GM21390 (cell line): ENCODE measurements at regions not wholly inside any gene's neighbourhood (a gene's known extent, or its start where the extent isn't known, plus 50 kb on each side); places are given as distances from the start of the nearest gene placed in this dataset.
"Not testable (repeated sequence)": the region's sequence is repeated elsewhere in the genome, so short reads cannot be mapped to it uniquely, and the experiment has no call there.

Experiments used
- ATAC-seq: cut with Tn5 transposase; IDR thresholded peaks from one replicate; pipeline ENCODE4 v1.9.1; 2021; ENCODE audit not compliant: unreplicated experiment

DNA sequence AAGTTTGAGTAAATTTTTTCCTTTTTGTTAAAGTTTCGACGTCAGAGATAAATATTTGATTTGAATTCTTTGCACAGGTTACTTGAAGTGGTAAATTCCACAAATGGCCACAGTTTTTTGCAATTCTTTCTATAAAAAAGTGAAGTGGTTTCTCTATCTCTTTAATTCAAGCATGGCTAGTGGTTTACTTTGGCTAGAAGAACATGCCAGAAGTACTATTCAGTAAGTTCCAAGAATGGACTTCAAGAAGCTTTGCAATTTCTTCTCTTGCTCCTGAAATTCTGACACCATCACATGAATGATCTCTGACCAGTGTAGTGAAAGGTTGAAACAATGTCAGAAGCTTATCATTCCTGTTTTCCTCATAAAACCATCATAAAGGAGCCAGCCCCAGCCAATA is 55.7 kb upstream of the RNPC3 start:
- no peak for ATAC-seq

DNA sequence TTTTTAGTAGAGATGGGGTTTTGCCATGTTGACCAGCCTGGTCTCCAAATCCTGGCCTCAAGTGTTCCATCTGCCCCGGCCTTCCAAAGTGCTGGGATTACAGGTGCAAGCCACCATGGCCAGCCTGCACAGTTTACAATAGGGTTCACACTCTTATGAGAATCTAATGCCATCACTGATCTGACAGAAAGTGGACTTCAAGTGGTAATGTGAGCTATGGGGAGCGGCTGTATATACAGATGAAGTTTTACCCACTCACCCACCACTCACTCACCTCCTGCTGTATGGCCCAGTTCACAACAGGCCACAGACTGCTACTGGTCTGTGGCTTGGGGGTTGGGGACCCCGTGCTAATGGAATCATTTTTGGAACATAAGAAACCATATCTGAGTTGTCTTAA is 58.4 kb upstream of the RNPC3 start:
- ATAC-seq: no peak

DNA sequence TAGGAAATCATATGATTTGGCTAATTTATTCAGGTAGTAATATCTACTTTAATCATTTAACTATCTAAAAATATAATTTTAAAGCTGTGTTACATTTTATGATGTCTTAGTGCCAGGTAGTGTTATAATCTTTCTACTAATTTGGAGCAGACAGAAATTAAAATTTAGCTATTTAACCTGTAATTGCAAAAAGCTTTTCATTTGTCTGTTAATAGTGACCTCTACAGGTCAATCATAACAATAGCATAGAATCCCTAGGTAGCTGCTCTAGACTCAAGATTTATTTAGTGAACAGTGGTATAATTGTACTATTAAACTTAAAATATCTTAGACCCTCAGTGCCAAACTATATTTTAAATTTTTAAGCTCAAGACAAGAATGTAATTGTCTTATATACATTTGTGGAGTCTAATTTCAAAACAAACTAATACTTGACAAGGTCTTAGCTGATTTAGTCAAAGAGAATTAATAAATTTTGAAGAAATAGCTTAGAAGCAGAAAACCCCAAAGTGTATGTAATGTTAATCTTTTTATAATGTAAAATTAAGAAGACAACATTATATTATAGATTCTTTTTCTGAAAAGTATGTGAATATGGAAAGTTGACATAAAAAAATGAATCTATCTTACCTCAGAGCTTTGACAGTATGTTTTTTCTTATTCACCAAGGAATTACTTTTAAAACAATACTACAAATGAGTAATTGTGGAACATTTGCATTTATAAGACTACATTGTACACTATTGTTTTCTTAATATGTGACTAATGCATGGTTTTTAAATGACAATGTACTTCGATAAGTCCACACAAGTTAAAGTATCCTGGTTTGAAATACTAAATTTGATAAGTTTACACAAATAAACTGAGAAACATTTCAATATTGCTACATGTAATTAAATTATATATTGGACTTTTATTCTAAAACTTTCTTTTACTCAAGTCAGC is 64.1 kb upstream of the RNPC3 start:
- peak; percentile 70 for ATAC-seq

DNA sequence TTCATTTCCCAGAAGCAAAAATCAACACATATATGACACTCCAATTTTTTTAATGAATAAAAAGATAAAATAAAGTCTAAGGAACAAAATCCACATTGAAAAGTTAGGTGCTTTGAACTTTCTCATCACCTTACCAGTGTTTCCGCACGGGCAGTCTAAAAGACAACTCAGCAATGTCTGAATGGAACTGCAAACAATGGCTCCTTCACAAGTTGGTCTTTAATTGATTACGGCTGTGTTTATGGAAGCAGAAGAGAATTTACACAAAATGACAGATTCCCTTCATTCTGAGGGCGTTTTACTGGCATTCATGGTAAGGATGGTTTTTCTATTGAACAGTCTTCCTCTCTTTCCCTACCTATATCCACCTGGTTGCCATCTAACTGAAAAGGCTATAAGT is 65.0 kb upstream of the RNPC3 start:
- ATAC-seq: no peak

DNA sequence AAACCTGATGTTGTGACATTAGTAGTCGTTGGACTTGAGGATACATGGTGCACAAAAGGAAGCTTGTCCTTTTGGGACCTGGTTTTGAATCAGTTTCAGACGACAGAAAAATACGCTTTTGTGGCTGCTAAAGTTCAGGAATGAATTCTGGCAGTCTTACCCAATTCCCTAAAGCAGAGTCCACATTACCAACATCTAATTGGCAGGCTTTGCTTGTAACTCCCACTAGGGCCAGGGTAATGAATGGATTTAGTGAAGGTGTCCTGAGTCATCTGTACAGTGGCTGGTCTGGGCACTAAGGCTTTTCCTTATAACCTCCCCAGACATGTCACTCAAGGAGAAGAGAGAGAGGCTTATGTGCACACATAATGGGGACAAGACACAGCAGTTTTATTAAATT is 66.2 kb upstream of the RNPC3 start:
- no peak for ATAC-seq

DNA sequence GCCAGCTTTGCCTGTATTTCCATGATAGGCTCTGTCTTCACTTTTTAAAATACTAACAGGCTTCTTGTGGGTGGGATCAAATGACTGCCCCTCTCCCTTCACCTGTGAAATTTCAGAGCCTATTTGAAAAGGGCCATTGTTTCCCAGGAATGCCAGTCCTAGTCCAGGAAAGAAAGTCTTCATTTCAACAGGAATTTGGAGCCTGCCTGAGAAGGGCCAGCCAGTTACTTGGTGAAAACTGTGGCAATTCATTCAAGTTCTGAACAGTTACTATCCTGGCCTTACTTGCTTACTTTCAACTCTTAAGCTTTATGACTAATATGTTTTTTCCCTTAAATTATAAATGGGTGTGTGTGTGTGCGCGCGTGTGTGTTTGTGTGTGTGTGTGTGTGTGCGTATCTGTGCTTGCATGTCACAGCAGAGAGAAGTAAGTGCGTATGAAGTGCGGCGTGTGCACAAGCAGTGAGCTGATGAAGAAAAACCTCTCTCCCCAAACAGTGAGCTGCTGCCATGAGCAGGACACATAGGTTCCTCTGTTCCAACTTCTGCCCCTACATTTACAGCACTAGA is 67.5 kb upstream of the RNPC3 start:
- ATAC-seq: no peak

DNA sequence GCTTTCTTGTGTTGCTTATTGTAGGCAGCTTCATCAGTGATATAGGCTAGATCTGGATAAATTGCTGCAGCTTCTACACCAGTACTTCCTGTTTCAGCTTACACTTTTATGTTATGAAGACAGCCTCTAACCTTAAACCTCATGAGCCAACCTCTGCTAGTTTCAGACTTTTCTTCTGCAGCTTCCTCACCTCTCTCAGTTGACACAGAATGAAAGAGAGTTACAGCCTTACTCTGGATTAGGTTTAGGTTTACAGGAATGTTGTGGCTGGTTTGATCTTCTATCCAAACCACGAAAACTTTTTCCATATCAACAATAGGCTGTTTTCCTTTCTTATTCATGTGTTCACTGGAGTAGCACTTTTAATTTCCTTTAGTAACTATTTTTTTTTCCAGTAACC is 76.9 kb upstream of the RNPC3 start:
- peak; percentile 63 for ATAC-seq

DNA sequence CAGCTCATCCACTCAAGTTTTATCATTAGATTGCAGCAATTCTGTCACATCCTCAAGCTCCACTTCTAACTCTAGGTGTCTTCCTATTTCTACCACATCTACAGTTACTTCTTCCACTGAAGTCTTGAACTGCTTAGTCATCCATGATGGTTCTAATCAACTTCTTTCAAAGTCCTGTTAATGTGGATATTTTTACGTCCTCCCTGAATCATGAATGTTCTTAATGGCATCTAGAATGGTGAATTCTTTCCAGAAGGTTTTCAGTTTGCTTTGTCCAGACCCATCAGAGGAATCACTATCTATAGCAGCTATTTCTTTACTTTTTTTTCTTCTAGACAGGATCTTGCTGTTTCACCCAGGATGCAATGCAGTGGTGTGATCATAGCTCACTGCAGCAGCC is 78.0 kb upstream of the RNPC3 start:
- ATAC-seq: no peak

DNA sequence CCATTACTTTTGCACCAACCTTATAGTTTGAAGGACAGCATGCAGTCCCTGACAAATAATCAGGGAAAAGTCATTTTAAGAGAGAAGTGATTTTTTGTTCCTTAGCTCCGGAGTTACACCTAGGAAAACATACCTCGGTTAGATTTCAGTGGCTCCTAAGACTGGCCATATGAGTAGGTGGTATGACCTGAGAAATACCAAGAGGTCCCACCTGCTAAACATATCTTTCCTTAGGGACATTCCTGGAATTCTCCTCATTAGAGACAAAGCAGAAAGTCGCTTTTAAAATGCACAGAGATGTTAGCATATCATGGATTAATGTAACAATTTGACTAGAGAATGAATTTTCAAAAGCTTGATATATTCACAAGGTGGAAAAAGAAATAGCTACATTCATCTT is 84.2 kb upstream of the RNPC3 start:
- no peak for ATAC-seq

DNA sequence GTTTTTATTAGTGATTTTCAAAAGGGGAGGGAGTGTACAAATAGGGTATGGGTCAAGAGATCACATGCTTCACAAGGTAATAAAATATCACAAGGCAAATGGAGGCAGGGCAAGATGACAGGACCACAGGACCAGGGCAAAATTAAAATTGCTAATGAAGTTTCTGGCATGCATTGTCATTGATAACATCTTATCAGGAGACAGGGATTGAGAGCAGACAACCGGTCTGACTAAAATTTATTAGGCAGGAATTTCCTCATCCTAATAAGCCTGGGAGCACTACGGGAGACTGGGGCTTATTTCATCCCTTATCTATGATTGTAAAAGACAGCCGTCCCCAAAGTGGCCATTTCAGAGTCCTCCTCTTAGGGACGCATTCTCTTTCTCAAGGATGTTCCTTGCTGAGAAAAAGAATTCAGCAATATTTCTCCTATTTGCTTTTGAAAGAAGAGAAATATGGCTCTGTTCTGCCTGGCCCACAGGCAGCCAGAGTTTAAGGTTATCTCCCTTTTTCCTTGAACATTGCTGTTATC is 88.9 kb upstream of the RNPC3 start:
- ATAC-seq: not testable (repeated sequence)

DNA sequence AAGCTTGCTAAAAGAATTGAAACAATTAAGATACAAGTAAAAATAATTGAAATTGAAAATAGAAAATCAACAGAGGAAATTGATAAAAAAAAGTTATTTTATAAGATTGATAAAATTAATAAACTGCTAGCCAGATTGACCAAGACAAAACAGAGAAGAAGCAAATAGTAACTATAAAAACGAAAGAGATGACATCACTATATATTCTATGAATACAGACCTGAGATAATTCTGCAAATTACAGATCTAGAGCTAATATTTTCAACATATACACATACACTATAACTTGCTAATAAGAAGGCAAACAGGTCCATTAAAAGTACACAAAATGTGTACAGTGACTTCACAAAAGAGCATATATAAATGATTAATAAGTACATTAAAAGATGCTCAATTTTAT is 90.1 kb upstream of the RNPC3 start:
- no peak for ATAC-seq

DNA sequence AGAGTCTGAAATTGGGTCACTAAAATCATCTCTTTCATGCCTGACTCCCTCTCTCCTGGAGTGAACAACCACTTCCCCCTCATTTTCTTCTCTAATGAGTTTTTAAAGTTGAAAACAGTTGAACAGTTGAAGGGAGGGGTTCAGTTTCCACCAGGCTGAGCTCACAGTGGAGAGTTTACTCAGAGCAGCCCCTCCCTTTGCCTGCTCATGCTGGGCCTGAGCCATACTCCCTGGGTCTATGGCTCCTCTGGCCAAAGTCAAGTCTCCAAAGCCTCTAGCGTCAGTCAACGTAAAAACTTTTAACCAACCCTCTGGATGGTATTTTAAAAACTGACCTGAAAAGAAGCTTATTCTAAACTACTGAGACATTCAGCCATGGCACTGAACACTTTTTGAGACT is 100.8 kb upstream of the RNPC3 start:
- ATAC-seq: no peak

DNA sequence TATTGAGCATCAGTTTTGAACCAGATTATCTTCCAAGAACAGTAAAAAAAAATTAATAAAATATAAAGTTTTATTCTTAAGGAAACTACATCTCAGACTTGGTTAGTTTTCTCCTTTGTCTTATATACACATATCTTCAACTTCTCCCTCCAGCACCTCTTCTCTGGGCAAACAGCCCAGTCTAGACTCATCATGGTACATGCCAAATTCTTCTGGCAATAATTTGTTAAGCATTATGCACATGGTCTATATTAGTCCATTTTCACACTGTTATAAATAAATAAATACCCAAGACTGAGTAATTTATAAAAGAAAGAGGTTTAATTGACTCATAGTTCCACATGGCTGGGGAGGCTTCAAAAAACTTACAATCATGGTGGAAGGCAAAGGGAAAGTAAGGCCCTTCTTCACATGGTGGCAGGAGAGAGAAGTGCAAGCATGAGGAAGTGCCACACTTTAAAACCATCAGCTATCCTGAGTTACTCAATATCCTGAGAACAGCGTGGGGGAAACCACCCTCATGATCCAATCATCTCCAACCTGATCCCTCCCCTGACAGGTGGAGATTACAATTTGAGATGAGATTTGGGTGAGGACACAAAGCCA is 108.7 kb upstream of the RNPC3 start:
- ATAC-seq: no peak

DNA sequence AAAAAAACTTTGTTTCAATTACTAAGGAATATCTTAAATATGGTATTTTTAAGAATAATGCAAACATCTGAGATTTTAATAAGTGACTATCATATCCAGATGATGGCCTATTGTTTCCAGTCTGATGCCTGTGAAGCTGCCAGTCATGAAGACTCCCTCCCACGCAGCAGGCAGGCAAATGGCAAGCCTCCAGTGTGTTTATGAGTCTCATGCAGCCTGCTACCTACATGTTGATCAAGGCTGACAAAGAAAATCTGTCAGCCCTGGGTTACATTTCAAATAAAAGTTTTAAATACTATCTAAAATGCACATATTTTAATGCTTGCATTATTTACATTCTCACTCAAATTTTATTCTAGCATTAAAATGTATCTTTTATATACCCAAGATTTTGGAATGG is 137.6 kb upstream of the RNPC3 start:
- no peak for ATAC-seq

DNA sequence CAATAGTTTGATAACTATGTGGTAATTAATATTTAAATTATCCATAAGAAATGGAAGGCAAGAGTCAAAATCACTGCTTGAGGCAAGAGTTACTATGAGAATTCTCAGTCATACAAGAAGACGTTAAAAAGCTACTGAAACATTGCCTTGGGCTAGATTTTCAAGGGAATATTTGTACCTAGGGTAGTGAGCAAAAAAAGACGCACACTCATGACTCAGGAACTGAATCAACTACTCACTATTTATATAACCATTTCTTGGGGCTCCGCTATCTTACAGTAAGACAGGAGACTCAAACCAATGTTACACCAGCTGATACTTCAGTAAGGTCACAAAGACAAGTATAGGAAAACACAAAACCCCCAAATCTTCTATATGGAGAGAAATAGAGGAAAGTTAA is 151.5 kb upstream of the RNPC3 start:
- ATAC-seq: no peak

DNA sequence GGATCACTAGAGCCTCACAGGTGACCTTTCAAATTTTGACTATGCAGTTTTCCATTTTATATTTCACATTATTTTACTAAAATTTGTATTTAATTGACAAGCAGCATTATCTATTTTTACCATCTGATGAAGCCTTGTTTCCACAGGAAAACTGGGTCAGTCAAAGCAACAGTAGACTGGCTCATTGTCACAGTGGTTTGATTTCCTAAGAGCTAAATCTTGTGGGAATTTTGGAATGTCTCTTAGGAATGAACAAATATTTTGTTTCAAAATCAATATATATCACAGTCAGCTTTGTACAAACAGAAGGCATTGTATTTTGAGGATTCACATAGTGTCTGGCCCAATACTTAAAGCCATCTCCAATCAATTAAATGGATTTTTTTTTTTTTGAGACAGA is 152.6 kb upstream of the RNPC3 start:
- no peak for ATAC-seq

DNA sequence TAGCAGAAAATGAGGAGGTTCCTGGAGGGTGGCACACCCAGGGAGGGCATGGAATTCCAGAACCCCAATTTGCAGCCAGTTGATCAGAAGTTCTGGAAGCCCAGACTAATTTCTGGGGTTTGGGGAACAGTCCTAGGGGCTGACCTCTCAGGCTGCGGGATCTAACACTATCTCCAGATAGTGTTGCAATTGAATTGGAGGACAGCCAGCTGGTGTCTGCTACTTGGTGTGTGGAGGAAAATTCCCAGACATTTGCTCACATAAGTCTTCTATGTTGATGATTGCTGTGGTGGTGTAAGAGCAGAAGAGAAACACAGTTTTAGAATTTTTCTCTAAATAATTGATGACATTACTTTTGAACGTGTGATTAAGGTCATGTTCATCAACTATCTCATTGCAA is 154.3 kb upstream of the RNPC3 start:
- ATAC-seq: no peak

DNA sequence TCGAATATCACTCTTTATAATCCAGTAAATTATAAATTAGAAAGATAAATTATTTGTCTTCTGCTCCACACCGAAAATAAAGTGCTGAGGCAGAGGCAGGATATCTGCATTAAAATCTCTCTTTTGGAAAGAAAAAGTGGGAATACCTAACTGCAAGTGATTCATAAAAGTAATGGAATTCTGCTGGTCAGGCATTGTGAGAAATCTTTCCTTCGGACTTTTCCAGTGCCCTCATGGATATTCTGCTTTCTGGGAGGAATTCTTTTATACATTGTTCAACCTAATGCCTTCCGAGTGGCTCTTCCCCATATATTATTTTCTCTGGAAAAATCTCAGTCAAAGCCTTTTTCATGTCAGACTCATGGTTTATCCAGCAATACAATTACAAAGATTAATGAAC is 158.3 kb upstream of the RNPC3 start:
- ATAC-seq: no peak

DNA sequence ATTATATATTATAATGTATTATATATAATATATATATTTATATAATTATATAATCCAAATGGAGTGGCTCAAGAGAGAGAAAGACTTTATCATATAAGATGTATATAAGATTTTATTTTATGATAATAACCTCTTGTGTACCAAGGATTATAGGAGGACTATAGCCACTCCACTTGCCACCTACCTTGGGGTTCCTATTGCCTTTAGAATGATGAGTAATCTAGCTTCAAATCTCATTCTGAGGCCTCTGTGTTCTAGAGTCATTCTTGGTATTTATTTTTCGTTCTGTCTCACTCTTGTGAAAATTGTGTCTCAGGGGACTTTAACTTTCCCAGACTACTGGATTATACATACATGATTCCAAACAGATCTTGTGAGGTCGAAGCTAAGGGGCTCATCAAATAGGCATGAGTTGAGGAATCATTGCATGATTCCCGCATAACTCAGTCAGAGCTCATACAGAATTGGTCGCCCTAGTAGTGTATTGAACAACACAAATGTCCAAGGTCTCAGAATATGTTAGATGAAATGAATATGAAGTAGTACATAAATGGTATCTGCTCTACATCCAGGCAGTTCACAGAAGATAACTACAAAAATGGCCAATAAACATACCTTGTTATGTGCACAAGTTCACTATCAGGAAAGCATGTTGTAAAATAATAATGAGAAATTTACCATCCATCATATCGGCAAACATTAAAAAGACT is 159.5 kb upstream of the RNPC3 start:
- no peak for ATAC-seq

DNA sequence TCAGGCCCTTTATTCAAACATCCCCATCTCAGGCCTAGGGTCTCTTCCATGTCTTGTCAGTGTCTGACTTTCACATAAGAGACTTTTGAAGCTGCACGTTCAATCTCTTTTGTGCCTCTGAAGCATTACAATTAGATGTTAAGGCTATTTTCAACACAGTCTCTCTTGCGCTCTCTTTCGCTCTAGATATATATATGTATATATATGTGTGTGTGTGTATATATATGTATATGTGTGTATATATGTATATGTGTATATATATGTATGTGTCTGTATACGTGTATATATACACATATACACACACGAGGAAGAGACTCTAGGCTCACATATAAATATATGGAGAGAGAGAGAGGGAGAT is 162.5 kb upstream of the RNPC3 start:
- ATAC-seq: no peak

DNA sequence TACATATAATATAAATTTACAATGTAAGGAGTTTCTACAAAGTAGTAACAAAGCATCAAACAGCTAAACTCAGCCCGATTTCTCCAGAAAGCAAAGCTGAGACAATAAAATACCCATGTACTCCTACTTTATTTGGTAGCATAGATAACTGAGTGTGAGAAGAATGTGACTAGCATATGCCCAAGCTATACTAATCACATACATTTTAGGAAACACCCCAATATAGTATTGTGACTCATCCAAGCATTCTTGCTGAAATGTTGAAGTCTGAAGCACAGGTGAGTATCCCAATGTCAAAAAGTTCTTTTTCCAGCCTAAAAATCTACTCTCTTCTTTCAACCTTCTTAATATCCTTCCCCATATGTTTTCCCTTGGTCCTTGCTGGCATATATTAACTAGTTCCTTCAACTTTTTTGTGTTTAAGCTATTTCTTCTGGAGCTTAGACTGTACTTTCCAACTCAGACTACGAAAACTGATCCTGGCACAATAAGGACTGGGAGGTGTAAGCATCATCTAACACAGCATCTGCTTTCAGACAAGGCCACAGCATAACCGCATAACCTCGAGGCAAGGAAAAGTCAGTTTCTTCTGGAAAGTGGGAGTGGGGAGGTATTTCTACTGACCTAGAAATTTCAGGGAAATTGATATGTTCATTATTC is 163.0 kb upstream of the RNPC3 start:
- ATAC-seq: no peak
